ENCODE measurements at regions not wholly inside any gene's neighbourhood (a gene's known extent, or its start where the extent isn't known, plus 50 kb on each side); places are given as distances from the start of the nearest gene placed in this dataset.

- H4K20me1 ChIP-seq (ENCODE audit: insufficient read depth, low read length) = no peaks in the 10 kb centered on the region
- H3K27ac ChIP-seq (ENCODE audit: low read length) = no peak overlapping the region
- H3F3A ChIP-seq (ENCODE audit: insufficient read depth, low read length) = no peaks in the 10 kb centered on the region
- DNase-seq = no peak
- no peaks in the 10 kb centered on the region for H3K36me3 ChIP-seq (replicated peaks; ENCODE audit: insufficient read depth, low read length)
- TF ChIP-seq EZH2 (optimal IDR thresholded peaks at IDR 0.05; ENCODE audit: low read depth, low read length) (no peak), CTCF (IDR thresholded peaks at IDR 0.05; ENCODE audit: low read length) (no peak), EZH2phosphoT487 (IDR thresholded peaks at IDR 0.05; ENCODE audit: low read length) (no peak)
- H3K4me3 ChIP-seq (ENCODE audit: low read length) = no peak overlapping the region
- H3K27me3 ChIP-seq (replicated peaks; ENCODE audit: insufficient read depth, low read length) = no peaks in the 10 kb centered on the region
- H3K9me3 ChIP-seq (replicated peaks; ENCODE audit: insufficient read depth, low read length) = no peaks in the 10 kb centered on the region
- no peaks in the 10 kb centered on the region for H3K4me1 ChIP-seq (ENCODE audit: low read length)
- no peak overlapping the region for H2AFZ ChIP-seq (ENCODE audit: low read length)
- H3K9ac ChIP-seq (ENCODE audit: low read length) = no peak overlapping the region
- no peaks in the 10 kb centered on the region for H3K9me2 ChIP-seq (replicated peaks; ENCODE audit: insufficient read depth, low read length)
- H3K4me2 ChIP-seq (ENCODE audit: low read depth, low read length) = no peak overlapping the region
- H3K79me2 ChIP-seq (ENCODE audit: low read length) = no peaks in the 10 kb centered on the region
These were observed 144.3 kb upstream of the KCNJ6 start for GRCh38 chr21:38060533-38060932.

GRCh38 chr21:38067086-38067739, 151.0 kb upstream of the KCNJ6 start:
- DNase-seq = no peak
- Histone ChIP-seq H2AFZ (ENCODE audit: low read length) (no peak overlapping the region), H3K9ac (ENCODE audit: low read length) (no peak overlapping the region), H3K9me2 (replicated peaks; ENCODE audit: insufficient read depth, low read length) (no peaks in the 10 kb centered on the region), H3K9me3 (replicated peaks; ENCODE audit: insufficient read depth, low read length) (no peaks in the 10 kb centered on the region), H3K79me2 (ENCODE audit: low read length) (no peaks in the 10 kb centered on the region), H3K4me2 (ENCODE audit: low read depth, low read length) (no peak overlapping the region), H3K27ac (ENCODE audit: low read length) (no peak overlapping the region), H3K36me3 (replicated peaks; ENCODE audit: insufficient read depth, low read length) (no peaks in the 10 kb centered on the region), H3F3A (ENCODE audit: insufficient read depth, low read length) (no peaks in the 10 kb centered on the region), H3K27me3 (replicated peaks; ENCODE audit: insufficient read depth, low read length) (no peaks in the 10 kb centered on the region), H4K20me1 (ENCODE audit: insufficient read depth, low read length) (no peaks in the 10 kb centered on the region), H3K4me3 (ENCODE audit: low read length) (no peak overlapping the region), H3K4me1 (ENCODE audit: low read length) (no peaks in the 10 kb centered on the region)
- TF ChIP-seq EZH2 (optimal IDR thresholded peaks at IDR 0.05; ENCODE audit: low read depth, low read length) (no peak), CTCF (IDR thresholded peaks at IDR 0.05; ENCODE audit: low read length) (no peak), EZH2phosphoT487 (IDR thresholded peaks at IDR 0.05; ENCODE audit: low read length) (no peak)

GRCh38 chr21:38072489-38072888, 156.2 kb upstream of the KCNJ6 start:
- H3K36me3 ChIP-seq (replicated peaks; ENCODE audit: insufficient read depth, low read length) = no peaks in the 10 kb centered on the region
- no peak for TF ChIP-seq EZH2phosphoT487 (IDR thresholded peaks at IDR 0.05; ENCODE audit: low read length)
- TF ChIP-seq CTCF (IDR thresholded peaks at IDR 0.05; ENCODE audit: low read length) = no peak
- no peak for TF ChIP-seq EZH2 (optimal IDR thresholded peaks at IDR 0.05; ENCODE audit: low read depth, low read length)
- no peak overlapping the region for H3K9ac ChIP-seq (ENCODE audit: low read length)
- H3K4me2 ChIP-seq (ENCODE audit: low read depth, low read length) = no peak overlapping the region
- no peak overlapping the region for H2AFZ ChIP-seq (ENCODE audit: low read length)
- H3F3A ChIP-seq (ENCODE audit: insufficient read depth, low read length) = no peaks in the 10 kb centered on the region
- no peaks in the 10 kb centered on the region for H3K9me2 ChIP-seq (replicated peaks; ENCODE audit: insufficient read depth, low read length)
- H3K9me3 ChIP-seq (replicated peaks; ENCODE audit: insufficient read depth, low read length) = no peaks in the 10 kb centered on the region
- H3K4me1 ChIP-seq (ENCODE audit: low read length) = no peaks in the 10 kb centered on the region
- H3K27me3 ChIP-seq (replicated peaks; ENCODE audit: insufficient read depth, low read length) = no peaks in the 10 kb centered on the region
- H3K4me3 ChIP-seq (ENCODE audit: low read length) = no peak overlapping the region
- no peaks in the 10 kb centered on the region for H4K20me1 ChIP-seq (ENCODE audit: insufficient read depth, low read length)
- H3K79me2 ChIP-seq (ENCODE audit: low read length) = no peaks in the 10 kb centered on the region
- no peak overlapping the region for H3K27ac ChIP-seq (ENCODE audit: low read length)
- DNase-seq = no peak
